NCI-H345 treated with DMSO at 0.1 percent for 48 hours (cell line): ENCODE measurements at regions not wholly inside any gene's neighbourhood (a gene's known extent, or its start where the extent isn't known, plus 50 kb on each side); places are given as distances from the start of the nearest gene placed in this dataset.
"Not testable (repeated sequence)": the region's sequence is repeated elsewhere in the genome, so short reads cannot be mapped to it uniquely, and the experiment has no call there.

Experiments
- DNase-seq: peaks from one replicate; lab custom pipeline; 2025; ENCODE audit not compliant: unreplicated experiment; lab: John Stamatoyannopoulos, UW

DNA sequence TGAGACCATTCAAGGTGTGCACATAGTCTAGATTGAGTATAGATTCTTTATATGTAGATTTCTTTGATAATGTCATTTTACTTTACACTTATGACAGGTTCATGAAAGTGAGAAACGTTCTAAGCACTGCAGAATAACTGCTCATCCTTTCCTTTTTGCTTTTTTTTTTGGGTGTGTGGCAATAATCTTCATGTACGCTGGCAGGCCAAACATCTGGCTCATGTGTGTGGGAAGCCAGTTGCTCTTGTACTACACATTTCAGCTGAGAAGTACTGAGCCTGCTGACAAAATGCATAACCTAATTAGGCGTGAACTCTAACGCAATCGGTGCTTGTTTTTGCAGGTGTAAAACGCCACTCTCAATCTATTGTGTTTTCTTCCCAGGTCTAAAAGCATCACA, 350.8 kb upstream of the KAZN start:
- DNase-seq: no peak

DNA sequence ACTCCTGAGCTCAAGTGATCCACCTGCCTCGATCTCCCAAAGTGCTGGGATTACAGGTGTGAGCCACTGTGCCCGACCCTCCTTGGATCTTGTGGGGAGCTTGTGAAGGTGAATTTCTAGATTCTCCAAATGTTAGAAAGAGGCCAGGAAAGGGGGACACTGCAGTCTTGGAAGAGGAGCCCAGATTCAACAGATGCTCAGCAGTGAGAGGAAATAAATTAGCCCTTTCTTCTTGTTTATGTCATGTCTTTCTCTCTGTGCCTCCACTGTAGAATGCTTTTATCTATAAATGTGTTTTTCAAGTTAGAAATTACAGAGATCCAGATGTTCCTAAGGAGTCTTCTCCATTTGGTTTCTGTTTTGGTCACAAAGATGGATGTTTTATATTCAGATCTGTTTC, 346.6 kb upstream of the KAZN start:
- no peak for DNase-seq

DNA sequence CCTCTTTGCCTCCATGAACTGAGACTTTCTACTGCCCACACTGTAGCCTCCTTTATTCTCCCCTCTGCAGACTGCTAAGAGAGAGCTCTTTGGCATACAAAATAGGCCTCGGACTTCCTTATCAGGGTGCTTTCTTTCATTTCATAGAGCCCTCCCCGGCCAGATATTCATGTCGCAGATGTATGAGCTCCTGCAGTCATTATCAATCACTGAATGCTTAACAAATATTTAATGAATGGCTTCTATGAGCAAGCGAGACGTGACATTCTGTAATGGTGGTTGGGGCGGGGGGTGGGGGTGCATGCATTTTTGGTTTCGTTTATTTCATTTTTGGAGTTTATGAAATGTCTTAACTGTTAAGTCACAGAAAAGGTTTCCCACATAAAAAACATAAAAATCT, 344.8 kb upstream of the KAZN start:
- DNase-seq: no peak

GRCh38 chr1:14254251-14254650, 344.2 kb upstream of the KAZN start:
- DNase-seq: no peak

DNA sequence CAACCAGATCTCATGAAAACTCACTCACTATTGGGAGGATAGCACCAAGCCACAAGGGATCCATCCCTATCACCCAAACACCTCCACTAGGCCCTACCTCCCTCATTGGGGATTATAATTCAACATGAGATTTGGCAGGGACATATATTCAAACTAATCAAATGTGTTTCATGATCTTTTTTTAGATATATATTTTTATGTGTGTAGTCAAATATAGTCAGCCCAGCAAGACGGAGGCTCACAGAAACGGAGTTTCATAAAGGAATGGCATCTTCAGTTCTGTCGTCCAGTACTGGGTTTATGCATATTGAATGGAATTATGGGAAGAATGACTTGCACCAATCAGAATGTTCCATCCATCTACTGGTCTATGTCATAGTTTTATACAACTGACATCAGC, 343.3 kb upstream of the KAZN start:
- no peak for DNase-seq

- DNase-seq: no peak
Observed at GRCh38 chr1:14255711-14256110, 342.8 kb upstream of the KAZN start.

GRCh38 chr1:14259191-14259757, 339.2 kb upstream of the KAZN start:
- no peak for DNase-seq

- DNase-seq: no peak
Observed at GRCh38 chr1:14260480-14260879, 338.0 kb upstream of the KAZN start.

DNA sequence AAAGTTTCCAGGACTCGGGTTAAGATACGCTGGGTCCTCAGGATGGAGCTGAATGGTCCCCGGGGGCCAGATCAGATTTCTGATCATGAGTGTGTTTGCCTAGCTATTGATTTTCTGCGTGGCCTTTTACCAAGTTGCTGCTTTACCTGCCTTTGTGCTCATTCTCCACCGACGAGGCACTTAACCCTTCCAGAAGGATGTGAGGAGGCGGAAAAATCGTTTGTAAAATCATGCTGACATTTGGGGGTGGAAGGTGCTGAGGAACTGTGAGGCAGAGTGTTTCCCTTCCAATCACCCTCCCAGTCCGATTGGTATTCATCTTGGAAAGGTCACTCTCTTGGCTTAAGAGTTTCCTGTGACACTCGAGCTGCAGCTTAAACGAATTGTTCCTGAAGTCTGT, 337.1 kb upstream of the KAZN start:
- DNase-seq: no peak

DNA sequence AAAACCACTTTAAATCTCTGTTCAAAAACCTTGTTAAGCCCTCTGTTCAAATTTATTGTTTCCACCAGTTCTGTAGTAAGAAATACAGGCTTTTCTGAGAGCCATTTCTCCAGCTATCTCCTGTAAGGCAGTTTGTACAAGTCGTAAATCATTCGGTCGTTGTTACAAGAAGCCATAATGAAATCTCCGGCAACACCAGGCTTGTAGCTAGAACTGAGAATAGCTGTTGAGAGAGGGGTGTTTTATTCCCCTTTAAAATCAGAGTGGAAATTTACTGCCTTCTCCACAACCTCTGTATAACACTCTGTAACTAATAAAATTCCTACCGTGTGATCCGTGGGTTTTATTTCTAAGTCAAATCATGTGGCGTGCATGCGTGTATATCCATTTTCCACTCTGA, 335.8 kb upstream of the KAZN start:
- DNase-seq: no peak

GRCh38 chr1:14263225-14263624, 335.3 kb upstream of the KAZN start:
- DNase-seq: no peak

GRCh38 chr1:14263671-14264070, 334.8 kb upstream of the KAZN start:
- DNase-seq: no peak

DNA sequence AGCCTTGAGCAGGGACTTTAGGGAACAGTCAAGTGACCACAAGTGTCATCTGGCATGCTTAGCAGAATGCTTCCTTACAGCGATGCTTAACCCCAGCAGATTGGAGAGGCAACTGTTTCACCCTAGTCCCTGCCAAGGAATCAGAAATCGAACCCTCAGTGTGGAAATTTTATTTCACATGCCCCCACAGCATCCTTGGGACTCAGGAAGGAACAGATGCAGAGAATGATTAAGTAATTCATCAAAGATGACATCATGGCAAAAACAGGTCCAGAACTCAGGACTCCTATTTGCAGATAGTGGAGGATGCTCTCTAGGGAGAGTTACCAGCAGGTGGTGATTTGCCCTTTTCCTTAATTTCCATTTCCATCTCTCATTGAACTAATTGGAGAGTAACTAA, 333.0 kb upstream of the KAZN start:
- DNase-seq: no peak

GRCh38 chr1:14267991-14268390, 330.5 kb upstream of the KAZN start:
- DNase-seq: no peak

- DNase-seq: no peak
Observed at GRCh38 chr1:14270821-14271220, 327.7 kb upstream of the KAZN start.

DNA sequence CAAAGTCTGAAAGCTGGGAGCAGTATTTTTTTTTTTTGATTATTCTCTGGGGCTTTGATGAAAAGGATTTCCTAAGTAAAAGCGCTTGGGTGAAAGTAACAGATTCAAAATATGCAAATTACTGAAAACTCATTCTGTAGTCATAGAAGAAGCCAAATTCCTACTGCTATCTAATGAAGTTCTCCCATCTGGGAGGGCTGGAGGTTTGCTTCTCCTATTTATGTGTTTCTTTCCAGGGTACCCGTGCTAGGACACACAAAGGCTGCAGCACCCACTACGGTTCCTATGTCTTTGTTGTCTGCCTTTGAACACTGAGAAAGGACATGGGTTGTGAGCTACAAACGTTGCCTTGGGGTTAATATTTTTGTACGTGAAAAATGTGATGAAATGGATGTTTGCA, 324.7 kb upstream of the KAZN start:
- DNase-seq: no peak

DNA sequence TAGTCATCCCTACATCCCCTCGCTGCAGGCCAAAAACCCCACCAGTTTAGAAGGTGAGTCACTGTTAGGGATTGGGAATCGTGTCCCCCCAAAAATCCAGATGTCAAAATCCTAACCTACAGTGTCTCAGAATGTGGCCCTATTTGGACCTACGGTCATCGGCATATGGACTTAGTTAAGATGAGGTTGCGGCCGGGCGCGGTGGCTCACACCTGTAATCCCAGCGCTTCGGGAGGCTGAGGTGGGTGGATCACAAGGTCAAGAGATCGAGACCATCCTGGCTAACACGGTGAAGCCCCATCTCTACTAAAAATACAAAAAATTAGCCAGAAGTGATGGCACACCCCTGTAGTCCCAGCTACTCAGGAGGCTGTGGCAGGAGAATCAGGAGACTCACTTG, 318.6 kb upstream of the KAZN start:
- not testable (repeated sequence) for DNase-seq

- peak; percentile 31 for DNase-seq
Observed at GRCh38 chr1:14280909-14281308, 317.6 kb upstream of the KAZN start.

GRCh38 chr1:14281412-14281811, 317.1 kb upstream of the KAZN start:
- DNase-seq: no peak

- no peak for DNase-seq
Observed at GRCh38 chr1:14282707-14283106, 315.8 kb upstream of the KAZN start.

GRCh38 chr1:14285238-14285637, 313.2 kb upstream of the KAZN start:
- DNase-seq: no peak

- DNase-seq: peak; percentile 36
Observed at GRCh38 chr1:14291182-14291581, 307.3 kb upstream of the KAZN start.

- DNase-seq: no peak
Observed at GRCh38 chr1:14292520-14292919, 306.0 kb upstream of the KAZN start.

DNA sequence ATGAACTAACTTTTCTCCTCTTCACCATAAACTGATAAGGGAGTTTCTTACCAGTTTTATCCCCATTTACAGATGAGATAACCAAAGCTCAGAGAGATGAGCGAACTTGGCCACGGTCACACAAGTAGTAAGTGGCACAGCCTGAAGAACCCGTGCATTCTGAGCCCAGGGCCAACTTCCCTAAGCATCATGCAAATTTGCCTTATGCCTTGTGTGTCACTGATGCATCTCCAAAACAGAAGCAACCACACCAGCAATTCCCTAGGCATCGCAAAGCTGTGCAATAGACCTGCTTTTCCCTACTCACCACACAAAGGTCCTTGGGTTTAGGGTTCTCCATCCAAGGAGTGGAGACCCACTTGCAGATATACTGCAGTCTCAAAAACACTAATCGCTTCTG, 304.5 kb upstream of the KAZN start:
- DNase-seq: no peak
